ENCODE measurements at regions not wholly inside any gene's neighbourhood (a gene's known extent, or its start where the extent isn't known, plus 50 kb on each side); places are given as distances from the start of the nearest gene placed in this dataset.
A peak's percentile ranks its signal among the peaks of the same experiment; 100 is the strongest.

DNA sequence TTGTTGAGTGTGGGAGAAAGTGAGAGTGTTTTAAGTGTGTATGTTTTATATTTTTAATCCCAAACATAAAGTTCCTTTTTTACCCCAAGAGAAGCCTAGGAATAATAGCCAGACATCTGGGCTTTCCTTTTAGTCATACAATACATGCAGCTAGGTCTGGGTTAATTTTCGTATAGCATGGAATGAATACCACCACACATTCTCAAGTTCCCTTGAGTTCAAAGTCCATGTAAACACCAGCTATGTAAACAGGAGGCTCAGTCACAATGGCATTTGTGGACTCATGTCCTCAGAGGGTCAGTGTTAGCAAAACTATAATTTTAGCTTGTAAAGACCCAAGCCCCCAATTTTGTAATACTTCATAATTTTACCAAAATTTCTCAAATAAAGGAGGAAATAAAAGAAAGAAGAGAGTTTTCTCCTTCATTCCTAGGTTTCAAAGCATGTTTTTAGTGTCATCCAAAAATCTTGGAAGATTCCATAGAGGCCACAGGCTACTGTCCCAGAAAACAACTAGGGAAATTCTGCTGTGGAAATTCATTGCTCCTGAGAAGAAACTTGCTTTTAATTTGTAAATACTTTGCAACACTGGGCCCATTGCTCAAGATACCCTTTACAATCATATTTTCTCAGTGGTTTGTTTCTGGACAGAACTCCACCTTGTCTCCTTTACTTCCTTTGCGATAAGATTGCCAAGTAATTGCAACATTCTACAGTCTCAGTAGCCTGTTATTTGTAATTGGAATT, 671.2 kb downstream of the COL12A1 start:
- Mint-ChIP-seq H3K27ac (no peak overlapping the region), H3K4me1 (ENCODE audit: unreplicated experiment) (no peaks in the 10 kb centered on the region), H3K4me3 (peak overlapping the region; percentile 39), H3K36me3 (no peaks in the 10 kb centered on the region), H3K27me3 (no peaks in the 10 kb centered on the region), H3K9me3 (no peaks in the 10 kb centered on the region)
- TF ChIP-seq, protein P1, sequence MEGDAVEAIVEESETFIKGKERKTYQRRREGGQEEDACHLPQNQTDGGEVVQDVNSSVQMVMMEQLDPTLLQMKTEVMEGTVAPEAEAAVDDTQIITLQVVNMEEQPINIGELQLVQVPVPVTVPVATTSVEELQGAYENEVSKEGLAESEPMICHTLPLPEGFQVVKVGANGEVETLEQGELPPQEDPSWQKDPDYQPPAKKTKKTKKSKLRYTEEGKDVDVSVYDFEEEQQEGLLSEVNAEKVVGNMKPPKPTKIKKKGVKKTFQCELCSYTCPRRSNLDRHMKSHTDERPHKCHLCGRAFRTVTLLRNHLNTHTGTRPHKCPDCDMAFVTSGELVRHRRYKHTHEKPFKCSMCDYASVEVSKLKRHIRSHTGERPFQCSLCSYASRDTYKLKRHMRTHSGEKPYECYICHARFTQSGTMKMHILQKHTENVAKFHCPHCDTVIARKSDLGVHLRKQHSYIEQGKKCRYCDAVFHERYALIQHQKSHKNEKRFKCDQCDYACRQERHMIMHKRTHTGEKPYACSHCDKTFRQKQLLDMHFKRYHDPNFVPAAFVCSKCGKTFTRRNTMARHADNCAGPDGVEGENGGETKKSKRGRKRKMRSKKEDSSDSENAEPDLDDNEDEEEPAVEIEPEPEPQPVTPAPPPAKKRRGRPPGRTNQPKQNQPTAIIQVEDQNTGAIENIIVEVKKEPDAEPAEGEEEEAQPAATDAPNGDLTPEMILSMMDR (conservative IDR thresholded peaks at IDR 0.05), result no peak
- DNase-seq (ENCODE audit: extremely low spot score, unreplicated experiment), result no peak

DNA sequence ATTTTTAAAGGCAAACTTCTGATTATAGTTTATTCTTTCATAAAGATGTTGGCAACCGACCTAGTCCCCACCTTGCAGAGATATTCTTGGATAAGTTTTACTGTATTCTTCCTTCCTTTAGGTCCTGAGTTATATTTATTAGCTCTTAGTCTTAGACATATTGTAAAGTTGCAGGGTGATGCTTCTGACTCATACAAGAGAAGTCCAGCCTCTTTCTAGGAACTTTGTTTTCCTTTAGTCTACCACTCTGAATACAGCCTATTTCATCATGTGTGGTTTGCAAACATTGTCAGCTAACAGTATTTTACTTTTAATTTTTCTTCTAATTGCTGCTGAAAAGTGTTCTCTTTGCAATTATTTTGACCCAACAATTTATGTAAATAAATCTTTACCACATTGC, 686.7 kb downstream of the COL12A1 start:
- H3K4me1 Mint-ChIP-seq (ENCODE audit: unreplicated experiment), result no peaks in the 10 kb centered on the region
- H3K27ac Mint-ChIP-seq, result no peak overlapping the region
- TF ChIP-seq, protein P1 (conservative IDR thresholded peaks at IDR 0.05), result no peak
- H3K36me3 Mint-ChIP-seq, result no peaks in the 10 kb centered on the region
- DNase-seq (ENCODE audit: extremely low spot score, unreplicated experiment), result no peak
- no peaks in the 10 kb centered on the region for H3K9me3 Mint-ChIP-seq
- no peaks in the 10 kb centered on the region for H3K27me3 Mint-ChIP-seq
- no peak overlapping the region for H3K4me3 Mint-ChIP-seq

GRCh38 chr6:74518035-74518434, 687.8 kb downstream of the COL12A1 start:
- DNase-seq (ENCODE audit: extremely low spot score, unreplicated experiment), result no peak
- no peaks in the 10 kb centered on the region for H3K36me3 Mint-ChIP-seq
- H3K27ac Mint-ChIP-seq, result no peak overlapping the region
- TF ChIP-seq, protein P1 (conservative IDR thresholded peaks at IDR 0.05), result no peak
- no peaks in the 10 kb centered on the region for H3K9me3 Mint-ChIP-seq
- no peaks in the 10 kb centered on the region for H3K4me1 Mint-ChIP-seq (ENCODE audit: unreplicated experiment)
- no peaks in the 10 kb centered on the region for H3K27me3 Mint-ChIP-seq
- no peak overlapping the region for H3K4me3 Mint-ChIP-seq

GRCh38 chr6:74510878-74511277, 695.0 kb downstream of the COL12A1 start:
- Mint-ChIP-seq H3K36me3 (no peaks in the 10 kb centered on the region), H3K9me3 (no peaks in the 10 kb centered on the region), H3K4me1 (ENCODE audit: unreplicated experiment) (no peaks in the 10 kb centered on the region), H3K4me3 (no peak overlapping the region), H3K27ac (no peak overlapping the region), H3K27me3 (no peaks in the 10 kb centered on the region)
- TF ChIP-seq, protein P1 (conservative IDR thresholded peaks at IDR 0.05), result no peak
- no peak for DNase-seq (ENCODE audit: extremely low spot score, unreplicated experiment)

- no peak for DNase-seq (ENCODE audit: extremely low spot score, unreplicated experiment)
- H3K9me3 Mint-ChIP-seq, result peaks cover 7% of the 10 kb centered on the region
- no peak overlapping the region for H3K27ac Mint-ChIP-seq
- no peaks in the 10 kb centered on the region for H3K27me3 Mint-ChIP-seq
- H3K36me3 Mint-ChIP-seq, result peaks cover 6% of the 10 kb centered on the region
- TF ChIP-seq, protein P1 (conservative IDR thresholded peaks at IDR 0.05), result no peak
- no peak overlapping the region for H3K4me3 Mint-ChIP-seq
- no peaks in the 10 kb centered on the region for H3K4me1 Mint-ChIP-seq (ENCODE audit: unreplicated experiment)
Measured at GRCh38 chr6:74507649-74508048, 698.2 kb downstream of the COL12A1 start.

Measured in type B pancreatic cell (in vitro differentiated cells).